GM10847 (cell line): ENCODE measurements at regions not wholly inside any gene's neighbourhood (a gene's known extent, or its start where the extent isn't known, plus 50 kb on each side); places are given as distances from the start of the nearest gene placed in this dataset.

ENCODE experiments used
- POLR2A ChIP-seq: IDR thresholded peaks from 2 replicates; pipeline ENCODE4 v1.6.1; 2011; ENCODE audit not compliant: insufficient read length; ENCODE audit errors: extremely low read depth

GRCh38 chr17:77487677-77488530 is 347.1 kb downstream of the SEC14L1 start:
- no peak for TF ChIP-seq POLR2A

- TF ChIP-seq POLR2A = no peak
These were observed 347.9 kb downstream of the SEC14L1 start for GRCh38 chr17:77488531-77489238.

GRCh38 chr17:77489239-77489892 is 348.6 kb downstream of the SEC14L1 start:
- no peak for TF ChIP-seq POLR2A

GRCh38 chr17:77489893-77490255 is 349.1 kb downstream of the SEC14L1 start:
- no peak for TF ChIP-seq POLR2A

GRCh38 chr17:77490361-77491183 is 349.8 kb downstream of the SEC14L1 start:
- no peak for TF ChIP-seq POLR2A

GRCh38 chr17:77491921-77492445 is 351.2 kb downstream of the SEC14L1 start:
- no peak for TF ChIP-seq POLR2A

GRCh38 chr17:77492446-77493237 is 351.9 kb downstream of the SEC14L1 start:
- TF ChIP-seq POLR2A = no peak

GRCh38 chr17:77493238-77493820 is 352.6 kb downstream of the SEC14L1 start:
- TF ChIP-seq POLR2A = no peak

GRCh38 chr17:77493901-77494663 is 353.3 kb downstream of the SEC14L1 start:
- no peak for TF ChIP-seq POLR2A

- no peak for TF ChIP-seq POLR2A
These were observed 354.1 kb downstream of the SEC14L1 start for GRCh38 chr17:77494664-77495435.

- TF ChIP-seq POLR2A = no peak
These were observed 354.8 kb downstream of the SEC14L1 start for GRCh38 chr17:77495575-77495974.

GRCh38 chr17:77496401-77496801 is 355.6 kb downstream of the SEC14L1 start:
- TF ChIP-seq POLR2A = no peak
